ENCODE measurements at regions not wholly inside any gene's neighbourhood (a gene's known extent, or its start where the extent isn't known, plus 50 kb on each side); places are given as distances from the start of the nearest gene placed in this dataset.

DNA sequence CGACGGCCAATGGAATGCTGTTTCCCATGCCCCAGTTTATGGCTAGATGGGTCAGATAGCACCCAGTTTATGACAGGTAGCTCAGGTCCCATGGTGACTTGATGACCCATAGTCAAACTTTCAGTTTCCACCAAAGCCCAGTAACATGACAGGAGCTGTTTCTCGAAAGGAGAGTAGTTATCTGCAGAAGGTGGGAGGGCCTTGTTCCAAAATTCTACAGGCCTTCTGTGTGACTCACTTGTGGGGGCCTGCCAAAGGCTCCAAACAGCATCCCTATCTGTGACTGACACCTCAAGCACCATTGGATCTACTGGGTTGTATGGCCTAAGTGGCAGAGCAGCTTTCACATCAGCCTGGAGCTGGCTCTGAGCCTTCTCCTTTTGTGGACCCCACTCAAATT is 379.7 kb upstream of the MANEA start:
- no peak for TF ChIP-seq CTCF (IDR thresholded peaks at IDR 0.05; ENCODE audit: low read depth, low read length, missing control alignments)
- no peak for DNase-seq (ENCODE audit: low read depth)
- in situ Hi-C loops (cut with HindIII; ENCODE audit: low sequenced_read_pairs) = no loop called here
- no peak overlapping the region for H3K4me3 ChIP-seq (ENCODE audit: low read depth, low read length)

- in situ Hi-C loops (cut with HindIII; ENCODE audit: low sequenced_read_pairs) = no loop called here
- peak; percentile 24 for DNase-seq (ENCODE audit: low read depth)
- peak; percentile 75 for TF ChIP-seq CTCF (IDR thresholded peaks at IDR 0.05; ENCODE audit: low read depth, low read length, missing control alignments)
- H3K4me3 ChIP-seq (ENCODE audit: low read depth, low read length) = no peak overlapping the region
These were observed 374.1 kb upstream of the MANEA start for GRCh38 chr6:95203153-95203754.

DNA sequence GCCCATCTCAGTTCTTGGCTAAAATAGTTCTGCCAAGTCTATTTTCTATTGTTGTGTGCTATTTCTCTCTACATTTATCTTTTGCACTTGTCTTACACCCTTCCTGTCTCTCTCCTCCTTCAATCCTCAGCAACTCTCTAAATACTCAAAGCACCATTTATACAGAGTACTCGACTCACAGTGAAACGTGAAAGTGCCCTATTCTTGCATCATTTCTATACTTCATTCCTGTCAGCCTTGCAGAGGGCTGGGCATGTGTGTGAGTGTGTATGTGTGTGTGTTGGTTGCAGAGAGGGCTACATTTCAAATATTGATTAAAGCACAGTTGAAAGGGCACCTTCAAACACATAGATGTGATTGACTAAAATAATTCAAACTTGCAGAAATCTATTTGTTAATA is 373.2 kb upstream of the MANEA start:
- in situ Hi-C loops (cut with HindIII; ENCODE audit: low sequenced_read_pairs) = no loop called here
- no peak for TF ChIP-seq CTCF (IDR thresholded peaks at IDR 0.05; ENCODE audit: low read depth, low read length, missing control alignments)

DNA sequence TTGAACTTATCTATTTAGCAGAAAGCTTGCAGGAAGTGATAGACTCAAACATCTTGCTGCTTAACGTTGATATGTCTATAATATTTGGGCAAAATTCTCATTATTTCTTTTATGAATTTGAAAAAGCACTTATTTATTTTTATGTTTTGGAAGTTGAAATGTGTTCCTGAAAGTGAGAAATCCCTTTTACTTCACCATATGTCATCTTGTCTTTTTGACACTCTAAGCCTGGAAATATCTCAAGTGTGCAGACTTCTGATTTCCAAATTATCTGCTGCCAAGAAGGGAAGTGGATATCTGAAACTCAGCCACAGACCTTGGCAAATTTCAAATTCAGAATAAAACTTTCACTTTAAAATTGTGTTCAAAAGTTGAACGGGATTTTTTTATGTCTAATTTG is 368.7 kb upstream of the MANEA start:
- in situ Hi-C loops (cut with HindIII; ENCODE audit: low sequenced_read_pairs) = no loop called here
- no peak for DNase-seq (ENCODE audit: low read depth)
- no peak for TF ChIP-seq CTCF (IDR thresholded peaks at IDR 0.05; ENCODE audit: low read depth, low read length, missing control alignments)
- H3K4me3 ChIP-seq (ENCODE audit: low read depth, low read length) = no peak overlapping the region

More for the DNA sequence above, 373.2 kb upstream of the MANEA start:
- DNase-seq (ENCODE audit: low read depth) = no peak
- H3K4me3 ChIP-seq (ENCODE audit: low read depth, low read length) = no peak overlapping the region

DNA sequence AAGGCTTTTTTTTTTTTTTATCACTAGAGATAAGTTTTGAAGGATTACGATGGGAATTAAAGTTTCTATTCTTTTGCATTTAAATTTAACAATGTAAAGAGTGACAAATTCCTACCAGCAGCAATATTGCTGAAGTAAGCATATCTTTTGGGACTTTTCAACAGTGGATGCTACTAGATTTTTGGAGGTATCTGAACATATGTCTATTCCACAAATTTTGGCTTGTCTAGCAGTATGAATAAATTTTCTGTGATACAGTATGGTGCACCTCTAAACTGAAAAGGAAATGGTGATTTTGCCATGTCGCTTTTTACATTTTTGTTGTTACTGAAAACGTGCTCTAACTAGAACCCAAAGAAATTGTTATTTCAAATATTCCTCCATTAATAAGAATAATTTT is 368.3 kb upstream of the MANEA start:
- no peak overlapping the region for H3K4me3 ChIP-seq (ENCODE audit: low read depth, low read length)
- no peak for DNase-seq (ENCODE audit: low read depth)
- no peak for TF ChIP-seq CTCF (IDR thresholded peaks at IDR 0.05; ENCODE audit: low read depth, low read length, missing control alignments)
- in situ Hi-C loops (cut with HindIII; ENCODE audit: low sequenced_read_pairs) = no loop called here

GRCh38 chr6:95216555-95216954 is 360.8 kb upstream of the MANEA start:
- in situ Hi-C loops (cut with HindIII; ENCODE audit: low sequenced_read_pairs) = no loop called here
- no peak overlapping the region for H3K4me3 ChIP-seq (ENCODE audit: low read depth, low read length)
- DNase-seq (ENCODE audit: low read depth) = no peak
- TF ChIP-seq CTCF (IDR thresholded peaks at IDR 0.05; ENCODE audit: low read depth, low read length, missing control alignments) = no peak
